ENCODE measurements at regions not wholly inside any gene's neighbourhood (a gene's known extent, or its start where the extent isn't known, plus 50 kb on each side); places are given as distances from the start of the nearest gene placed in this dataset.

DNA sequence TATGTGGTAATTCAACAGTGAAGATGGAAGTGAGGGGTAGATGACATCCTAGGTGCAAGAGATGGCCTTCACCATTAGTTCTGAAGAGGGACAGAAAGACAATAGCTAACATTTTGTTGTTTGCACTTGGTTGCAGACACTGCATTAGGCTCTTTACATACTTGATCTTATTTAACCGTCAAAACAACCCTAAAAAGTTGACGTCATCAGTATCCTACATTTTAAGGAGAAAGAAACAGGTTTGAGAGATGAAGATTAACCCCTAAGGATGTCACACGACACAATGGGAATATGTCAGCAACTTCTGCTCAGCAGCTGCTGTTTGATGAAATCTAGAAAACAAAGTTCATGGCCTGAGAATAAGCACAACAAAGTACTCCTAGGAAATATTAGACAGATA lies 72.6 kb upstream of the MC3R start:
- DNase-seq = no peak

DNA sequence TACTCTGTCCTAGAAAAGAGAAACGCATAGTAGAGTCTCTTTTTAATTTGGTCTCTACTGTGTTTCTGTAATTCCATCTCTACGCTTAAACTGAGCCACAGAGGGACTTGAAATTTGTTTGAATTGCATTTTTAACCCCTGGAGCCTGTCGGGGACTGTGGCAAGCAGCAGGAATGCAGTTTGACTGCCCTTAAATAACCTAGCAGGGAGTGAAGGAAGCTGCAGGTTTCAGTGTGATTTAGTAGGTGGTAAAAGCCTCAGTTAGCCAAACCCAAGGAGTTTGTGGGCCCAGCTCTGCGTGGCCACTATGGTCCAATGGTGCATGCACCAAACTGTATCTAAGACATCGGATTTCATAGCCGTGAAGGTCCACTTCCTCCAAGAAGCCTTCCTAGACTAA lies 70.3 kb upstream of the MC3R start:
- DNase-seq = no peak

DNA sequence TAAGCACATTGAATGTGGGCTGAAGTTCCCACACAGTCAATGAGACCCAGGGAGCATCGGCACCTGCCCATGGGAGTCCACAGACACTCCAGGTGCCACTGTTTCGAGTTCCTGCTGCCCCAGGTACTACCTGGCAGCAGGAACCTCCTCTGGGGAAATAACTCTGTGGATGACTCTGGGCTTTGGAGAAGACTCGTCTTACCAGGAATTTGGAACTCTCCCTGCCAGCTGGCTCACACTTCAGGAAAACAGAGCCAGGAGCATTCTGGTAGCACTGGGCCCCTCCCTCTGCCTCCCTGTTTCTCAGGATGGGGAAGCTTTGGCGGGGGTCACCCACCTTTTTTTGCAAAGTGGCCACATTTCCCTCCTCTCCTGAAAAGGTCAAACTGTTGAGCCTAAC lies 69.5 kb upstream of the MC3R start:
- no peak for DNase-seq

DNA sequence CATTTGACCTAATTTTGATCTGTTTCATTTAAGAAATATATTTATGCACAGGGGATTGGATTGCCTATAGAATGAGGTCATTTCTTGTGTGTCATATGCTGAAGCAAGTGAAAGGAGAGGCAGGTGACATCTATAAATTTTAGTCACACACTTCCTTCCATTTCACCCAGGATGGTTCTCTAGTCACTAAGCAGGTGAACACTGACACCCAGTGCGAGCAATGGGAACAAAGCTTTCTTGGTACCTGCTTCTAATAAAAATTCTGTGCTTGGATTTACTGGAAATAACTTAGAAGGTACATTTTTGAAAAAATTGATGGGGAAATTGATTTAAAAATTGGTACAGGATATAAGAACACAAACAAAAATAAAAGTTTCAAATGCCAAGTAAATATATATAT lies 66.9 kb upstream of the MC3R start:
- no peak for DNase-seq

DNA sequence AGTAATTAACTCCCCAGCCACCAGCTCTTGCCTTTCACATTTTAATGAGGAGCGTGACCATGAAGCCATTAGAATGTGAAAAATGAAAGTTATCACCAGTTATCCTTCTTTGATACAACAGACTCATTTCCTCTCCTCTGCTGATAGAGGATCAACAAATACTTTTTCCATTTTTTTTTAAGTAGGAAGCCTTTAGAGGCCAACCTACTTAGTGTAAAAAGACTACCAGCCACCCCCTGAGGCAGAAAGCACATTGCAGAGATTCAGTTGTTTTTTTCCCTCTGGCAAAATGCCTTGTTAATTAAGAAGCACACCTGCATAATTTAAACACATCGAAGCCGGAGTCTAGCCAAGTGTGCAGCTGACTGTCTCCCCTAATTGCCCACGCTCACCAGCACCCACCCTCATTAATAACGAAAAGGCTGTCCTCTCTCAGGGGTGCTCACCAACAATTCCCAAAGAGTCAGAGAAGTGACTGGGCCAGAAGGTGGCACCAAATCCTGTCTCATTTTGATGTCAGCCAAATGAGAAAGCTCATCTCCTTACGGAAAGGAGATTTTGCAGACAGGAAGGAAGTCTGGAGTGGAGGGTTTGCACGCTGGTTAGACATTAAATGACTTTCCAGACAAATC lies 60.9 kb upstream of the MC3R start:
- DNase-seq = no peak

DNA sequence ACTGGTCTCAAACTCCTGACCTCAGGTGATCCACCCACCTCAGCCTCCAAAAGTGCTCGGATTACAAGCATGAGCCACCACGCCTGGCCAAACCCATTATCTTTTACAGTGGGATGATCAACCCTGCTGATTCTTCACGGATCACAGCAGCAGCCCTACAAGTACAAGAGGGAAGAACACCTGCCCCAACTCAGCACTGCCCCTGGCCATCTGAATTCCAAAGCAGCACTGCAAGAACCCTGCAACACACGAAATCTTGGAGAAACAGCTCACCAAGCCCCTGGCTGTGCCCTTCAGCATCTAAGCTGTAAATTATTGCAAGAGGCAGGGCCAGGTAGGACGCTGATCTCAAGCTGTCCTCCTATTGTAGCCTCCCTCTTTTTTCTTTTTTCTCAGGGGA lies 54.5 kb upstream of the MC3R start:
- no peak for DNase-seq

DNA sequence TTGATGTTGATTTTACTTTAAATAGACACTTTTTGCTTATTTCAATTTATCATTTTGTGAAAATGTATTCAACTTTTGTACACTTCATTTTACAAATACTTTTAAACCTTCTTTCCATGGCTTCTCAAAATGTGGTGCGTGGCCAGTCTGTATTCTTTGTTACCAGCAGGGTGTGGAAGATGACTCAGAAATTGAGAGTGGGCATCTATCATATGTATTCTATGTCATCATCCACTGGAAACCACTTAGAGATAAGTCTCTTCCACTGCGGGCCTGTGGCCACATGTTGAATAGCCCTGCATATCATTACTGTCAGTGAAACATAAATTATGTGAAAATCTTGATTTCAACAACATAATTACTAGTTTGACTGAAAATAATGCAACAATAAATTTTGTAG lies 52.6 kb upstream of the MC3R start:
- no peak for DNase-seq

Measured in DMS79 (cell line).